Ascending aorta (tissue), 2 donors: ENCODE measurements at regions not wholly inside any gene's neighbourhood (a gene's known extent, or its start where the extent isn't known, plus 50 kb on each side); places are given as distances from the start of the nearest gene placed in this dataset.

ENCODE experiments used
- DNase-seq, 2 donors: peaks; one replicate each; pipeline ENCODE4 v3.0.0-alpha.2; 2019; ENCODE audit warnings: low spot score in 2 of 2
- H3K27ac ChIP-seq, 2 donors: fragments of 200-600 bp; sonication (generic); one replicate each; pipeline ENCODE4 v1.5.1; 2016 to 2017; ENCODE audit warnings: mild to moderate bottlenecking in 1 of 2
- H3K27me3 ChIP-seq: fragments of 200-600 bp; sonication (generic); one replicate; pipeline ENCODE4 v1.5.1; 2017
- H3K36me3 ChIP-seq, 2 donors: fragments of 200-600 bp; sonication (generic); one replicate each; pipeline ENCODE4 v1.5.1; 2016
- H3K4me1 ChIP-seq, 2 donors: fragments of 200-600 bp; sonication (generic); one replicate each; pipeline ENCODE4 v1.5.1; 2016 to 2017; ENCODE audit warnings: mild to moderate bottlenecking in 1 of 2
- H3K4me3 ChIP-seq, 2 donors: fragments of 200-600 bp; sonication (generic); one replicate each; pipeline ENCODE4 v1.5.1; 2016 to 2017; ENCODE audit warnings: mild to moderate bottlenecking in 1 of 2
- H3K9me3 ChIP-seq, 2 donors: fragments of 200-600 bp; sonication (generic); one replicate each; pipeline ENCODE4 v1.5.1; 2016
- intact Hi-C: fragments of 100-400 bp; cut with DNase I; formaldehyde crosslinking; loops from one replicate; pipeline ENCODE4 v1.15.1; 2023
- TF ChIP-seq, protein P1 (sequence below), 3 experiments: fragments of 200-600 bp in 2 of 3; fragments of 450-650 bp in 1 of 3; sonication (generic) in 2 of 3; IDR thresholded peaks; one replicate each; pipeline ENCODE4 v1.5.1; 2016 to 2019; ENCODE audit warnings: antibody characterized with exemption in 3 of 3, mild to moderate bottlenecking in 1 of 3, moderate library complexity in 1 of 3

DNA sequence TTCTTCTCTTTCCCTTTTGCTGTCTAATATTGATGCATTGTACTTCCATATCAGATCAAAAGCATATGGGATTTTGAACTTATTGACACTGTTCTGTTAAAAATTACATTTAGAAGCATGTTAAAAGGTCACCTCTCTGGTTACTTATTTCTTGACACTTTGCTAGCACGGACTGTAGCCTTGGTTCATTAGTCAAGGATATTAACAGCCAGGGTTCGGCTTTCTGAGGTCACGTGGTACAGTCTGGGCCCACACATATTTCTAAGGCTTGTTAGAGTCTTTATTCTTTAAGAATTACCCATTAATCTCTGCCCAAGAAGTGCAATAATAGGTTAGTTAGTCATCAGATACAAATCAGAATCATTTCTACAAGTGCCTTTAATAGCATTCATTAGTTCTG lies 1035.8 kb upstream of the FANCL start:
- intact Hi-C loops = no loop called here
- Histone ChIP-seq H3K4me1 (no peaks in the 10 kb centered on the region), H3K27me3 (no peaks in the 10 kb centered on the region), H3K36me3 (no peaks in the 10 kb centered on the region), H3K9me3 (no peaks in the 10 kb centered on the region), H3K27ac (no peak overlapping the region), H3K4me3 (no peak overlapping the region)
- DNase-seq = no peak
- TF ChIP-seq, protein P1, sequence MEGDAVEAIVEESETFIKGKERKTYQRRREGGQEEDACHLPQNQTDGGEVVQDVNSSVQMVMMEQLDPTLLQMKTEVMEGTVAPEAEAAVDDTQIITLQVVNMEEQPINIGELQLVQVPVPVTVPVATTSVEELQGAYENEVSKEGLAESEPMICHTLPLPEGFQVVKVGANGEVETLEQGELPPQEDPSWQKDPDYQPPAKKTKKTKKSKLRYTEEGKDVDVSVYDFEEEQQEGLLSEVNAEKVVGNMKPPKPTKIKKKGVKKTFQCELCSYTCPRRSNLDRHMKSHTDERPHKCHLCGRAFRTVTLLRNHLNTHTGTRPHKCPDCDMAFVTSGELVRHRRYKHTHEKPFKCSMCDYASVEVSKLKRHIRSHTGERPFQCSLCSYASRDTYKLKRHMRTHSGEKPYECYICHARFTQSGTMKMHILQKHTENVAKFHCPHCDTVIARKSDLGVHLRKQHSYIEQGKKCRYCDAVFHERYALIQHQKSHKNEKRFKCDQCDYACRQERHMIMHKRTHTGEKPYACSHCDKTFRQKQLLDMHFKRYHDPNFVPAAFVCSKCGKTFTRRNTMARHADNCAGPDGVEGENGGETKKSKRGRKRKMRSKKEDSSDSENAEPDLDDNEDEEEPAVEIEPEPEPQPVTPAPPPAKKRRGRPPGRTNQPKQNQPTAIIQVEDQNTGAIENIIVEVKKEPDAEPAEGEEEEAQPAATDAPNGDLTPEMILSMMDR (IDR thresholded peaks at IDR 0.05) = no peak

DNA sequence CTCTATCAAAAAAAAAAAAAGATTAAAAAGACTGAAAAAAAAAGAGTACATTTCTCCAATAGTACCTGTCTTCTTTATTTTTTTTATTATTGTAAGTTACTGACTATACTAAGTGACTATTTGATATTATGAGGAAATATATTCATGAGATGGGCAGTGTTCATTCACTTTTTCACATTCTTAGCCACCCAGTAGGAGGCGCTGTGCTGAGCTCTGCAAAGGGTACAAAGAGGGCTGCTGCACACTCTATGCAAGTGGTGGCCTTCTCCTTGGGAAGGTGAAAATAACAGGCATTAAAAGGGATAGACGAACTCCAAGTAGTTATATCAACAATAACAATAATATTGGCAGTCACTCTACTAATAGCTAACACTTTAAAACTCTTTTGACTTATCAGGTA lies 1034.9 kb upstream of the FANCL start:
- Histone ChIP-seq H3K4me1 (no peaks in the 10 kb centered on the region), H3K27me3 (no peaks in the 10 kb centered on the region)
- TF ChIP-seq, protein P1 (IDR thresholded peaks at IDR 0.05) = no peak

DNA sequence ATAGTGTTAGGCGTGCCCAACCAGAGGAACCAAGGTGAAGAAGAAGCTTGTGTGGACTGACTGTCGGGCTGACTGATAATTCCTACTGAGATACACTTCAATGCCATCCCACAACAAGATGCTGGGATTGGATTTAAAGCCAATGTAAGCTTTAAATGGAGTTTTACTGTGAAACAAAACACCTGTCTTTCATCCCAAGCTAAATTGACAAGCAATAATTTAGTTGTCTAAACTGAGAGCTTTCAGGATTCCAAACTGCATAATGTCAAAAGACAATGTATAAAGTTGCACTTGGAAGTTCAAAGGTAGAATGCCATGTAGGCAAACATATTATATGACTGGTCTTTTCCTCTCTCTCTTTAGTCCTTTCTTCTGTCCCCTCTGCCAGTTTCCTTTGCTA lies 1025.3 kb upstream of the FANCL start:
- intact Hi-C loops = no loop called here

More for the DNA sequence above, 1034.9 kb upstream of the FANCL start:
- no peaks in the 10 kb centered on the region for H3K9me3 ChIP-seq
- H3K36me3 ChIP-seq = no peaks in the 10 kb centered on the region
- no peak overlapping the region for H3K27ac ChIP-seq
- intact Hi-C loops = no loop called here
- no peak for DNase-seq
- H3K4me3 ChIP-seq = no peak overlapping the region

DNA sequence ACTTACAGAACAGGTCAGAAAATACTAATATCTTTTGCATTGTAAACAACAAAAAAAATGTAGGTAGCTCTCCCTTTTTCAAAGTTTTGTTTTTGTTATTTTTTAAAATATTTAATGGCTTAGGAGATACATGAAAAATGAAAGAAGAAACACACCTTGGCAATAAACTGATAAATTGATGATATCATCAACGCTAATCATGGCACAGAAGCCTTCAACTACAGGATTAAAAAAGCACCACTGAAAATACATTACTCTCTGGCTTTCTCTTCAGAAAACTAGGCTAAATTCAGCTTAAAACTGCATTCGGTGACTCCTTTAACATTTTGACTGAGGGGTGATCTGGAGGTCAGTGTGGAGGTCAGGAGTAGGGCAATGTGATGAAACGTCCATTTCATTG lies 1018.8 kb upstream of the FANCL start:
- no peaks in the 10 kb centered on the region for H3K9me3 ChIP-seq
- no peaks in the 10 kb centered on the region for H3K27me3 ChIP-seq
- H3K27ac ChIP-seq = no peak overlapping the region
- H3K36me3 ChIP-seq = no peaks in the 10 kb centered on the region
- intact Hi-C loops = no loop called here
- no peak for DNase-seq
- TF ChIP-seq, protein P1 (IDR thresholded peaks at IDR 0.05) = no peak
- H3K4me3 ChIP-seq = no peak overlapping the region
- H3K4me1 ChIP-seq = no peaks in the 10 kb centered on the region

More for the DNA sequence above, 1025.3 kb upstream of the FANCL start:
- no peak overlapping the region for H3K27ac ChIP-seq
- no peaks in the 10 kb centered on the region for H3K4me1 ChIP-seq
- H3K27me3 ChIP-seq = no peaks in the 10 kb centered on the region
- H3K9me3 ChIP-seq = no peaks in the 10 kb centered on the region
- H3K36me3 ChIP-seq = no peaks in the 10 kb centered on the region
- TF ChIP-seq, protein P1 (IDR thresholded peaks at IDR 0.05) = no peak
- H3K4me3 ChIP-seq = no peak overlapping the region
- no peak for DNase-seq

DNA sequence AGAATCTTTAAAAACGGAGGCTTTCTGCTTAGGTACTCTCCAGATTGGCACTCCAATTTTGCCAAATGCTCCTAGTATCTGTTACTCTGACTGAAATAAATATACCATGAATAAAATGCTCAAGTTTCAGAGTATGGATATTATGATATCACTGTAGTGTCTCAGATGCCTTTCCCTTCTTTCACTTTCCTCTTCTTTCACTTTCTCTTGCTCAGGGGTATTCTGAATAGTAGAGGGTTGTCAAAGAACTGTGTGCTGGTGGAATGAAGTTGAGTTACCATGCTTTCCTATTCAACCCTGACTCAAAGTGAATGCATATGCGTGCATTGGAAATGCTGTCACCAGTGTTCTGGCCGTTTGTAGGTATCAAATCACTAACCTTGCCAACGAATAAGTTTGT lies 1015.2 kb upstream of the FANCL start:
- H3K27ac ChIP-seq = no peak overlapping the region
- no peak overlapping the region for H3K4me3 ChIP-seq
- intact Hi-C loops = no loop called here
- TF ChIP-seq, protein P1 (IDR thresholded peaks at IDR 0.05) = no peak
- DNase-seq = no peak
- H3K36me3 ChIP-seq = no peaks in the 10 kb centered on the region
- H3K9me3 ChIP-seq = no peaks in the 10 kb centered on the region
- H3K27me3 ChIP-seq = no peaks in the 10 kb centered on the region
- H3K4me1 ChIP-seq = no peaks in the 10 kb centered on the region

DNA sequence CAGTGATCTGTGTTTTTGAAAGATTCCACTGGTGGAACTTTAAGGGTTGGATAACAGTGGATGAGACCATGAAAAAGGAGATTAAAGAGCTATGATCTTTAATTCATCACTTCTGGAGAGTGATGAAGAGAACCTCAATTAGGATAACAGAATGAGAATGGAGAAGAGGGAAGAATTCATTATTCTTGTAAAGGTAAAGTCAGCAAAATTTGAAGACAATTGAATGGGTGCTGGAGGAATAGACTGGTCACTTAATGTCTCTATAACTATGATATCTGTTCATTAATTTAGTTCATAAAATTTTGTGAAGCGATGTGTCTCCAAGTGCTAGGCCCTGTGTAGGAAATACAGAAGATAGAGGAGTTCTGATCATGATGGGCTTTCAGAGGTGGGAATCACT lies 1013.2 kb upstream of the FANCL start:
- Histone ChIP-seq H3K27ac (no peak overlapping the region), H3K9me3 (no peaks in the 10 kb centered on the region), H3K4me1 (no peaks in the 10 kb centered on the region), H3K4me3 (no peak overlapping the region), H3K36me3 (no peaks in the 10 kb centered on the region), H3K27me3 (no peaks in the 10 kb centered on the region)
- no peak for DNase-seq
- intact Hi-C loops = no loop called here
- TF ChIP-seq, protein P1 (IDR thresholded peaks at IDR 0.05) = no peak
